ENCODE measurements at regions not wholly inside any gene's neighbourhood (a gene's known extent, or its start where the extent isn't known, plus 50 kb on each side); places are given as distances from the start of the nearest gene placed in this dataset.

GRCh38 chr9:23587433-23587832, 238.6 kb downstream of the ELAVL2 start:
- DNase-seq (ENCODE audit: extremely low read depth, low read depth): no peak
- no peak for TF ChIP-seq CTCF (IDR thresholded peaks at IDR 0.05; ENCODE audit: low read depth, low read length)

- DNase-seq (ENCODE audit: extremely low read depth, low read depth): no peak
- TF ChIP-seq CTCF (IDR thresholded peaks at IDR 0.05; ENCODE audit: low read depth, low read length): no peak
These were observed 238.1 kb downstream of the ELAVL2 start for GRCh38 chr9:23587903-23588302.

- DNase-seq (ENCODE audit: extremely low read depth, low read depth): no peak
- TF ChIP-seq CTCF (IDR thresholded peaks at IDR 0.05; ENCODE audit: low read depth, low read length): no peak
These were observed 235.6 kb downstream of the ELAVL2 start for GRCh38 chr9:23590276-23591000.

GRCh38 chr9:23594421-23594820, 231.6 kb downstream of the ELAVL2 start:
- no peak for DNase-seq (ENCODE audit: extremely low read depth, low read depth)
- no peak for TF ChIP-seq CTCF (IDR thresholded peaks at IDR 0.05; ENCODE audit: low read depth, low read length)

GRCh38 chr9:23596913-23597634, 229.0 kb downstream of the ELAVL2 start:
- DNase-seq (ENCODE audit: extremely low read depth, low read depth): no peak
- TF ChIP-seq CTCF (IDR thresholded peaks at IDR 0.05; ENCODE audit: low read depth, low read length): no peak

GRCh38 chr9:23598994-23599393, 227.0 kb downstream of the ELAVL2 start:
- DNase-seq (ENCODE audit: extremely low read depth, low read depth): no peak
- no peak for TF ChIP-seq CTCF (IDR thresholded peaks at IDR 0.05; ENCODE audit: low read depth, low read length)

- no peak for TF ChIP-seq CTCF (IDR thresholded peaks at IDR 0.05; ENCODE audit: low read depth, low read length)
- no peak for DNase-seq (ENCODE audit: extremely low read depth, low read depth)
These were observed 222.7 kb downstream of the ELAVL2 start for GRCh38 chr9:23603311-23603710.
